T follicular helper cell (primary cell): ENCODE measurements at regions not wholly inside any gene's neighbourhood (a gene's known extent, or its start where the extent isn't known, plus 50 kb on each side); places are given as distances from the start of the nearest gene placed in this dataset.

Experiments used
- DNase-seq: peaks from one replicate; pipeline ENCODE4 v3.0.0-alpha.2; 2020; ENCODE audit warnings: low read depth

GRCh38 chr11:134575504-134576230 is 163.6 kb upstream of the B3GAT1 start:
- no peak for DNase-seq

GRCh38 chr11:134574947-134575346 is 162.9 kb upstream of the B3GAT1 start:
- no peak for DNase-seq

GRCh38 chr11:134574425-134574824 is 162.4 kb upstream of the B3GAT1 start:
- no peak for DNase-seq

- no peak for DNase-seq
These were observed 161.8 kb upstream of the B3GAT1 start for GRCh38 chr11:134573857-134574256.

GRCh38 chr11:134572741-134573675 is 161.0 kb upstream of the B3GAT1 start:
- DNase-seq: no peak

- DNase-seq: no peak
These were observed 159.3 kb upstream of the B3GAT1 start for GRCh38 chr11:134571301-134571700.

- DNase-seq: no peak
These were observed 157.2 kb upstream of the B3GAT1 start for GRCh38 chr11:134569195-134569594.

- no peak for DNase-seq
These were observed 154.3 kb upstream of the B3GAT1 start for GRCh38 chr11:134566311-134566710.

GRCh38 chr11:134565343-134565891 is 153.4 kb upstream of the B3GAT1 start:
- no peak for DNase-seq

- no peak for DNase-seq
These were observed 152.6 kb upstream of the B3GAT1 start for GRCh38 chr11:134564472-134565200.

- DNase-seq: no peak
These were observed 151.0 kb upstream of the B3GAT1 start for GRCh38 chr11:134562941-134563471.

GRCh38 chr11:134562196-134562595 is 150.2 kb upstream of the B3GAT1 start:
- DNase-seq: no peak

GRCh38 chr11:134561331-134561720 is 149.3 kb upstream of the B3GAT1 start:
- DNase-seq: no peak

GRCh38 chr11:134560566-134561330 is 148.7 kb upstream of the B3GAT1 start:
- no peak for DNase-seq

- DNase-seq: no peak
These were observed 148.0 kb upstream of the B3GAT1 start for GRCh38 chr11:134560066-134560465.

GRCh38 chr11:134559602-134559962 is 147.5 kb upstream of the B3GAT1 start:
- no peak for DNase-seq

GRCh38 chr11:134558916-134559601 is 147.0 kb upstream of the B3GAT1 start:
- DNase-seq: no peak

- no peak for DNase-seq
These were observed 146.3 kb upstream of the B3GAT1 start for GRCh38 chr11:134558258-134558835.

GRCh38 chr11:134557571-134558257 is 145.7 kb upstream of the B3GAT1 start:
- DNase-seq: no peak

GRCh38 chr11:134556186-134556585 is 144.1 kb upstream of the B3GAT1 start:
- DNase-seq: no peak
